BJ (cell line): ENCODE measurements at regions not wholly inside any gene's neighbourhood (a gene's known extent, or its start where the extent isn't known, plus 50 kb on each side); places are given as distances from the start of the nearest gene placed in this dataset.

Experiments
- CTCF ChIA-PET: fragments of 350-600 bp; formaldehyde crosslinking; extraction: SDS; loops from one replicate; lab custom pipeline; 2021; ENCODE audit warnings: antibody characterized with exemption, inconsistent platforms; lab: Yijun Ruan, JAX
- POLR2A ChIA-PET: fragments of 300-600 bp; sonication (Branson Sonifier 250); formaldehyde crosslinking; extraction: SDS; loops from one replicate; lab custom pipeline; 2021; ENCODE audit warnings: antibody characterized with exemption; lab: Charles Lee
- DNase-seq: peaks from one replicate; pipeline ENCODE4 v3.0.0-alpha.2; 2011; ENCODE audit warnings: low read depth
- H3K27me3 ChIP-seq: 2 replicates; pipeline ENCODE4 v1.6.0; 2011; ENCODE audit warnings: low read length; ENCODE audit not compliant: control insufficient read depth, insufficient read depth
- H3K36me3 ChIP-seq: 2 replicates; pipeline ENCODE4 v1.5.1; 2011; ENCODE audit warnings: low read length; ENCODE audit not compliant: control insufficient read depth, insufficient read depth
- H3K4me3 ChIP-seq: 2 replicates; pipeline ENCODE4 v1.5.1; 2011; ENCODE audit warnings: low read depth, mild to moderate bottlenecking, control low read depth, low read length
- CTCF ChIP-seq: IDR thresholded peaks from 2 replicates; pipeline ENCODE4 v1.5.1; 2011; ENCODE audit warnings: low read depth, mild to moderate bottlenecking, control low read depth, inconsistent platforms, low read length, moderate library complexity; ENCODE audit not compliant: insufficient read depth

- CTCF ChIA-PET, result no interaction called here
- H3K36me3 ChIP-seq, result no peaks in the 10 kb centered on the region
- no peaks in the 10 kb centered on the region for H3K27me3 ChIP-seq
- no peak for DNase-seq
- TF ChIP-seq CTCF, result no peak
- POLR2A ChIA-PET, result no interaction called here
- H3K4me3 ChIP-seq, result no peak overlapping the region
These were observed 205.9 kb upstream of the MIR17HG start for GRCh38 chr13:91141543-91142061.

GRCh38 chr13:91142572-91142971, 204.9 kb upstream of the MIR17HG start:
- TF ChIP-seq CTCF, result no peak
- peak; percentile 44 for DNase-seq

GRCh38 chr13:91144054-91144453, 203.4 kb upstream of the MIR17HG start:
- H3K36me3 ChIP-seq, result no peaks in the 10 kb centered on the region
- ChIA-PET POLR2A (no interaction called here), CTCF (interaction anchor here (1.6 kb wide), 1 partner anchor 41 kb away, joined by 4 read pairs; no protein-coding TSS in a partner anchor)
- no peak overlapping the region for H3K4me3 ChIP-seq
- TF ChIP-seq CTCF, result no peak
- DNase-seq, result no peak
- H3K27me3 ChIP-seq, result no peaks in the 10 kb centered on the region

More at GRCh38 chr13:91142572-91142971, 204.9 kb upstream of the MIR17HG start:
- no peaks in the 10 kb centered on the region for H3K36me3 ChIP-seq
- ChIA-PET POLR2A (no interaction called here), CTCF (interaction anchor here (0.6 to 0.7 kb wide), 2 partner anchors 12 to 33 kb away, joined by 3 read pairs; no protein-coding TSS in a partner anchor)
- no peaks in the 10 kb centered on the region for H3K27me3 ChIP-seq
- no peak overlapping the region for H3K4me3 ChIP-seq

GRCh38 chr13:91144486-91144885, 203.0 kb upstream of the MIR17HG start:
- ChIA-PET POLR2A (no interaction called here), CTCF (interaction anchor here (1.6 kb wide), 1 partner anchor 40 kb away, joined by 4 read pairs; no protein-coding TSS in a partner anchor)
- no peak for DNase-seq
- Histone ChIP-seq H3K36me3 (no peaks in the 10 kb centered on the region), H3K27me3 (no peaks in the 10 kb centered on the region), H3K4me3 (no peak overlapping the region)
- TF ChIP-seq CTCF, result no peak

GRCh38 chr13:91145571-91146205, 201.8 kb upstream of the MIR17HG start:
- no peak for DNase-seq
- no peak overlapping the region for H3K4me3 ChIP-seq
- CTCF ChIA-PET, result no interaction called here

More at GRCh38 chr13:91145571-91146205, 201.8 kb upstream of the MIR17HG start:
- H3K27me3 ChIP-seq, result no peaks in the 10 kb centered on the region
- POLR2A ChIA-PET, result no interaction called here
- H3K36me3 ChIP-seq, result no peaks in the 10 kb centered on the region
- no peak for TF ChIP-seq CTCF
